ENCODE measurements at regions not wholly inside any gene's neighbourhood (a gene's known extent, or its start where the extent isn't known, plus 50 kb on each side); places are given as distances from the start of the nearest gene placed in this dataset.

DNA sequence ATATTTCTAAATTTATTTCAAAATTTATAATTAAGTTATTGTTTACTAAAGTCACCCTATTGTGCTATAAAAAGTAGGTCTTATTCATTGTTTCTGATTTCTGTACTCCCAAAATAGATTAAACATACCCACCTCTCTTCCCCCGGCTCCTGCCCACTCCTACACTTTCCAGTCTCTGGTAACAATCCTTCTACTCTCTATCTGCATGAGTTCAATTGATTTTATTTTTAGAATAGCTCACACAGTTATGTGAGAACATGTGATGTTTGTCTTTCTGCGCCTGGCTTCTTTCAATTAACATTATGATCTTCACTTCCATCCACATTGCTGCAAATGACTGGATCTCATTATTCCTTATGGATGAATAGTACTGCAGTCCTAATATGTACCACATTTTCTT lies 269.3 kb downstream of the ACTRT1 start:
- intact Hi-C loops (cut with DNase I; ENCODE audit: low total_unique reads) = no loop called here
- WGBS, 5 donors = 68 to 97% (median 86%) methylated on average over 2 of the region's 2 CpGs
- TF ChIP-seq POLR2AphosphoS5 (IDR thresholded peaks at IDR 0.05) (no peak), POLR2A (IDR thresholded peaks at IDR 0.05) (no peak)
- TF ChIP-seq, protein P1, sequence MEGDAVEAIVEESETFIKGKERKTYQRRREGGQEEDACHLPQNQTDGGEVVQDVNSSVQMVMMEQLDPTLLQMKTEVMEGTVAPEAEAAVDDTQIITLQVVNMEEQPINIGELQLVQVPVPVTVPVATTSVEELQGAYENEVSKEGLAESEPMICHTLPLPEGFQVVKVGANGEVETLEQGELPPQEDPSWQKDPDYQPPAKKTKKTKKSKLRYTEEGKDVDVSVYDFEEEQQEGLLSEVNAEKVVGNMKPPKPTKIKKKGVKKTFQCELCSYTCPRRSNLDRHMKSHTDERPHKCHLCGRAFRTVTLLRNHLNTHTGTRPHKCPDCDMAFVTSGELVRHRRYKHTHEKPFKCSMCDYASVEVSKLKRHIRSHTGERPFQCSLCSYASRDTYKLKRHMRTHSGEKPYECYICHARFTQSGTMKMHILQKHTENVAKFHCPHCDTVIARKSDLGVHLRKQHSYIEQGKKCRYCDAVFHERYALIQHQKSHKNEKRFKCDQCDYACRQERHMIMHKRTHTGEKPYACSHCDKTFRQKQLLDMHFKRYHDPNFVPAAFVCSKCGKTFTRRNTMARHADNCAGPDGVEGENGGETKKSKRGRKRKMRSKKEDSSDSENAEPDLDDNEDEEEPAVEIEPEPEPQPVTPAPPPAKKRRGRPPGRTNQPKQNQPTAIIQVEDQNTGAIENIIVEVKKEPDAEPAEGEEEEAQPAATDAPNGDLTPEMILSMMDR (IDR thresholded peaks at IDR 0.05 in 8 of 11, conservative IDR thresholded peaks at IDR 0.05 in 3 of 11) = no peak

GRCh38 chrX:127764674-127765073 lies 287.5 kb downstream of the ACTRT1 start:
- TF ChIP-seq POLR2A (IDR thresholded peaks at IDR 0.05) = no peak
- TF ChIP-seq POLR2AphosphoS5 (IDR thresholded peaks at IDR 0.05) = no peak
- TF ChIP-seq, protein P1 (IDR thresholded peaks at IDR 0.05 in 8 of 11, conservative IDR thresholded peaks at IDR 0.05 in 3 of 11) = no peak

More for the DNA sequence above, 269.3 kb downstream of the ACTRT1 start:
- Histone ChIP-seq H3K27ac (no peak overlapping the region), H3K4me1 (no peaks in the 10 kb centered on the region), H3K4me3 (no peak overlapping the region), H3K27me3 (replicated peaks in 1 of 7) (no peaks in the 10 kb centered on the region), H3K36me3 (no peaks in the 10 kb centered on the region), H3K9me3 (peaks cover 0 to 13% (median 0%) of the 10 kb centered on the region in 8 donors)
- DNase-seq = no peak

DNA sequence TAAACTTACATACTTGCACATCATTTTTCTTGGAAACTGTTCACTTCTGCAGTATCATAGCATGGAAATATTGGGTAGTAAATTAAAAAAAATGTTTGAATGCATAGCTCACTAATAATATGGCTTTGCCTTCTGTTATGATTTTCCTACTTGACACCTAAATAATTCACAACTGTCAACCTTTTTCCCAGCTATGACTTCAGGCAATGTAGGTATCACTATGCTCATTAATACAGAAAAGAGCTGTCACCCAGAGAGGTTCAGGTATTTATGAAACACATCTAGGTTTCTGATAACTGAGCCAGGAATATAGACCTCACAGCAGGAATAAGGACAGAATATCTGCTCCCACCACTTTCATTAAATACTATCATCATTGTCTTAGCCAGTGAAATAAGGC lies 289.5 kb downstream of the ACTRT1 start:
- no peaks in the 10 kb centered on the region for H3K36me3 ChIP-seq

More at GRCh38 chrX:127764674-127765073, 287.5 kb downstream of the ACTRT1 start:
- no peak for DNase-seq
- no peaks in the 10 kb centered on the region for H3K36me3 ChIP-seq
- intact Hi-C loops (cut with DNase I; ENCODE audit: low total_unique reads) = no loop called here
- H3K9me3 ChIP-seq = peaks cover 0 to under 1% (median 0%) of the 10 kb centered on the region in 8 donors
- H3K27ac ChIP-seq = no peak overlapping the region
- H3K4me1 ChIP-seq = no peaks in the 10 kb centered on the region
- WGBS, 5 donors = 79 to 94% (median 82%) methylated on average over 2 to 3 of the region's 3 CpGs
- no peak overlapping the region for H3K4me3 ChIP-seq
- no peaks in the 10 kb centered on the region for H3K27me3 ChIP-seq (replicated peaks in 1 of 7)

GRCh38 chrX:127732709-127733108 lies 319.5 kb downstream of the ACTRT1 start:
- Histone ChIP-seq H3K36me3 (no peaks in the 10 kb centered on the region), H3K27ac (no peak overlapping the region), H3K4me3 (no peak overlapping the region), H3K27me3 (replicated peaks in 1 of 7) (no peaks in the 10 kb centered on the region), H3K4me1 (no peaks in the 10 kb centered on the region), H3K9me3 (no peaks in the 10 kb centered on the region)
- DNase-seq = no peak
- intact Hi-C loops (cut with DNase I; ENCODE audit: low total_unique reads) = no loop called here
- TF ChIP-seq POLR2A (IDR thresholded peaks at IDR 0.05) (no peak), POLR2AphosphoS5 (IDR thresholded peaks at IDR 0.05) (no peak)
- TF ChIP-seq, protein P1 (IDR thresholded peaks at IDR 0.05 in 8 of 11, conservative IDR thresholded peaks at IDR 0.05 in 3 of 11) = no peak

More for the DNA sequence above, 289.5 kb downstream of the ACTRT1 start:
- DNase-seq = no peak
- Histone ChIP-seq H3K9me3 (no peaks in the 10 kb centered on the region), H3K27ac (no peak overlapping the region), H3K4me3 (no peak overlapping the region), H3K27me3 (replicated peaks in 1 of 7) (no peaks in the 10 kb centered on the region), H3K4me1 (no peaks in the 10 kb centered on the region)
- intact Hi-C loops (cut with DNase I; ENCODE audit: low total_unique reads) = no loop called here
- no peak for TF ChIP-seq POLR2AphosphoS5 (IDR thresholded peaks at IDR 0.05)
- TF ChIP-seq POLR2A (IDR thresholded peaks at IDR 0.05) = no peak
- TF ChIP-seq, protein P1 (IDR thresholded peaks at IDR 0.05 in 8 of 11, conservative IDR thresholded peaks at IDR 0.05 in 3 of 11) = no peak
